Ascending aorta (tissue), 2 donors: ENCODE measurements at regions not wholly inside any gene's neighbourhood (a gene's known extent, or its start where the extent isn't known, plus 50 kb on each side); places are given as distances from the start of the nearest gene placed in this dataset.

Experiments used
- DNase-seq, 2 donors: peaks; one replicate each; pipeline ENCODE4 v3.0.0-alpha.2; 2019; ENCODE audit warnings: low spot score in 2 of 2
- H3K27ac ChIP-seq, 2 donors: fragments of 200-600 bp; sonication (generic); one replicate each; pipeline ENCODE4 v1.5.1; 2016 to 2017; ENCODE audit warnings: mild to moderate bottlenecking in 1 of 2
- H3K27me3 ChIP-seq: fragments of 200-600 bp; sonication (generic); one replicate; pipeline ENCODE4 v1.5.1; 2017
- H3K36me3 ChIP-seq, 2 donors: fragments of 200-600 bp; sonication (generic); one replicate each; pipeline ENCODE4 v1.5.1; 2016
- H3K4me1 ChIP-seq, 2 donors: fragments of 200-600 bp; sonication (generic); one replicate each; pipeline ENCODE4 v1.5.1; 2016 to 2017; ENCODE audit warnings: mild to moderate bottlenecking in 1 of 2
- H3K4me3 ChIP-seq, 2 donors: fragments of 200-600 bp; sonication (generic); one replicate each; pipeline ENCODE4 v1.5.1; 2016 to 2017; ENCODE audit warnings: mild to moderate bottlenecking in 1 of 2
- H3K9me3 ChIP-seq, 2 donors: fragments of 200-600 bp; sonication (generic); one replicate each; pipeline ENCODE4 v1.5.1; 2016
- CTCF ChIP-seq, 3 experiments: fragments of 200-600 bp in 2 of 3; fragments of 450-650 bp in 1 of 3; sonication (generic) in 2 of 3; IDR thresholded peaks; one replicate each; pipeline ENCODE4 v1.5.1; 2016 to 2019; ENCODE audit warnings: antibody characterized with exemption in 3 of 3, mild to moderate bottlenecking in 1 of 3, moderate library complexity in 1 of 3
- intact Hi-C: fragments of 100-400 bp; cut with DNase I; formaldehyde crosslinking; loops from one replicate; pipeline ENCODE4 v1.15.1; 2023

GRCh38 chr3:72380193-72380592, 468.1 kb downstream of the SHQ1 start:
- Histone ChIP-seq H3K4me1 (peaks cover 0 to 11% of the 10 kb centered on the region in 2 donors), H3K4me3 (no peak overlapping the region), H3K9me3 (no peaks in the 10 kb centered on the region), H3K27me3 (no peaks in the 10 kb centered on the region), H3K27ac (no peak overlapping the region), H3K36me3 (peaks cover 5 to 10% of the 10 kb centered on the region in 2 donors)
- intact Hi-C loops, result no loop called here
- no peak for TF ChIP-seq CTCF (IDR thresholded peaks at IDR 0.05)
- DNase-seq, result no peak

- H3K9me3 ChIP-seq, result no peaks in the 10 kb centered on the region
- intact Hi-C loops, result no loop called here
- TF ChIP-seq CTCF (IDR thresholded peaks at IDR 0.05), result no peak
These were observed 468.6 kb downstream of the SHQ1 start for GRCh38 chr3:72379500-72380187.

GRCh38 chr3:72378287-72378686, 470.0 kb downstream of the SHQ1 start:
- Histone ChIP-seq H3K36me3 (peaks cover 5 to 10% of the 10 kb centered on the region in 2 donors), H3K9me3 (no peaks in the 10 kb centered on the region), H3K4me1 (peaks cover 0 to 11% of the 10 kb centered on the region in 2 donors), H3K4me3 (no peak overlapping the region), H3K27ac (no peak overlapping the region), H3K27me3 (no peaks in the 10 kb centered on the region)
- no peak for TF ChIP-seq CTCF (IDR thresholded peaks at IDR 0.05)
- DNase-seq, result no peak
- intact Hi-C loops, result no loop called here

More at GRCh38 chr3:72379500-72380187, 468.6 kb downstream of the SHQ1 start:
- H3K4me3 ChIP-seq, result no peak overlapping the region
- H3K27me3 ChIP-seq, result no peaks in the 10 kb centered on the region
- H3K36me3 ChIP-seq, result peaks cover 5 to 10% of the 10 kb centered on the region in 2 donors
- no peak overlapping the region for H3K27ac ChIP-seq
- DNase-seq, result no peak
- peaks cover 0 to 11% of the 10 kb centered on the region in 2 donors for H3K4me1 ChIP-seq

- no peak for TF ChIP-seq CTCF (IDR thresholded peaks at IDR 0.05)
- DNase-seq, result no peak
- Histone ChIP-seq H3K27me3 (no peaks in the 10 kb centered on the region), H3K9me3 (no peaks in the 10 kb centered on the region), H3K27ac (no peak overlapping the region), H3K4me1 (peaks cover 0 to 11% of the 10 kb centered on the region in 2 donors), H3K36me3 (peaks cover 5 to 10% of the 10 kb centered on the region in 2 donors), H3K4me3 (no peak overlapping the region)
- intact Hi-C loops, result no loop called here
These were observed 471.1 kb downstream of the SHQ1 start for GRCh38 chr3:72376956-72377710.

GRCh38 chr3:72375237-72376076, 472.8 kb downstream of the SHQ1 start:
- peaks cover 5 to 10% of the 10 kb centered on the region in 2 donors for H3K36me3 ChIP-seq
- no peak for DNase-seq
- no peak for TF ChIP-seq CTCF (IDR thresholded peaks at IDR 0.05)
- peaks cover 0 to 7% of the 10 kb centered on the region in 2 donors for H3K4me1 ChIP-seq
- intact Hi-C loops, result no loop called here
- no peak overlapping the region for H3K4me3 ChIP-seq
- H3K27ac ChIP-seq, result no peak overlapping the region
- no peaks in the 10 kb centered on the region for H3K27me3 ChIP-seq
- H3K9me3 ChIP-seq, result no peaks in the 10 kb centered on the region
